ENCODE measurements at regions not wholly inside any gene's neighbourhood (a gene's known extent, or its start where the extent isn't known, plus 50 kb on each side); places are given as distances from the start of the nearest gene placed in this dataset.

DNA sequence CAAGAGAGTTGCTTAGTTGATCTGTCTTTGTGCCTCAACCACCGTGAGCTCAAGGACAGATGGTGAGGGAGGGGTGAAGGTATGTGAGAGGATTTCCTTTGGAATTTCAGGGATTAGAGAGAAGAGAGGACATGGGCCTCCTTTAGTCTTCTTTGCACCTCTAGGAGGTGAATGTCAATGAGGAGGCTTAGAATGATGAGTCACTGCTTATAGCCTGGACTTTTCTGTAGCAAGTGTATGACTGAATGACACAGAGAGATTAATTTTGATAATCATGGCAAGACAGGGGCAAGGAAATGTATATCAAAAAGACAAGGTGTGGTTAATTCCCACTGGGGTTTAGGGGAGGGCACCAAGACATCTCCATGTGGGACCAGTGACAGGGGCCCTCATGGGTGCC lies 947.3 kb upstream of the TENM4 start:
- Histone ChIP-seq H3K36me3 (ENCODE audit: insufficient read depth, low read length) (no peaks in the 10 kb centered on the region), H3K4me3 (ENCODE audit: low read depth in 1 of 2, low read length in 2 of 2) (no peak overlapping the region), H3K27me3 (ENCODE audit: control insufficient read depth in 1 of 2, insufficient read depth in 2 of 2, low read length in 2 of 2) (no peaks in the 10 kb centered on the region), H3K4me1 (ENCODE audit: insufficient read depth, low read length) (no peaks in the 10 kb centered on the region), H3K9me3 (ENCODE audit: low read length) (no peaks in the 10 kb centered on the region), H3K27ac (ENCODE audit: low read depth, low read length) (no peak overlapping the region), H3K9ac (ENCODE audit: low read length) (no peak overlapping the region)

DNA sequence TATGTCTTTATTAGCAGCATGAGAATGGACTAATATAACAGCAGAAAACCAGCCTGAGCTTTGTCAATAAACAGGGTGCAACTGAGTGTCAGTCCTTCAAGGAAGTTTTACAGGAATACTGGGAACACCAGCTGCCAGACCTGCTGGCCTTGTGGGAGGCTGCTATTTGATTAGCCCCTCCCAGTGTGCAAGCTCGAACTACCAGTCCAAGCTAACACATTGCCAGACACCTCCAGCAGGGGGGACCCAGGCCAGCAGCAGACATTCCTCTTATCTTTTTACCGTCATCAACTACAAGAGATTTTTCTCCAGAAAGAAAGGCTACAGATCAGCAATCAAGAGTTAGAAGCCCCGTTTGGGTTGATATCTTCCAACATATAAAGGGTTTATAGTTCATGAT lies 942.8 kb upstream of the TENM4 start:
- Histone ChIP-seq H3K9me3 (ENCODE audit: low read length) (no peaks in the 10 kb centered on the region), H3K4me1 (ENCODE audit: insufficient read depth, low read length) (no peaks in the 10 kb centered on the region), H3K4me3 (ENCODE audit: low read depth in 1 of 2, low read length in 2 of 2) (no peak overlapping the region), H3K27me3 (ENCODE audit: control insufficient read depth in 1 of 2, insufficient read depth in 2 of 2, low read length in 2 of 2) (no peaks in the 10 kb centered on the region), H3K27ac (ENCODE audit: low read depth, low read length) (no peak overlapping the region), H3K9ac (ENCODE audit: low read length) (no peak overlapping the region), H3K36me3 (ENCODE audit: insufficient read depth, low read length) (no peaks in the 10 kb centered on the region)

DNA sequence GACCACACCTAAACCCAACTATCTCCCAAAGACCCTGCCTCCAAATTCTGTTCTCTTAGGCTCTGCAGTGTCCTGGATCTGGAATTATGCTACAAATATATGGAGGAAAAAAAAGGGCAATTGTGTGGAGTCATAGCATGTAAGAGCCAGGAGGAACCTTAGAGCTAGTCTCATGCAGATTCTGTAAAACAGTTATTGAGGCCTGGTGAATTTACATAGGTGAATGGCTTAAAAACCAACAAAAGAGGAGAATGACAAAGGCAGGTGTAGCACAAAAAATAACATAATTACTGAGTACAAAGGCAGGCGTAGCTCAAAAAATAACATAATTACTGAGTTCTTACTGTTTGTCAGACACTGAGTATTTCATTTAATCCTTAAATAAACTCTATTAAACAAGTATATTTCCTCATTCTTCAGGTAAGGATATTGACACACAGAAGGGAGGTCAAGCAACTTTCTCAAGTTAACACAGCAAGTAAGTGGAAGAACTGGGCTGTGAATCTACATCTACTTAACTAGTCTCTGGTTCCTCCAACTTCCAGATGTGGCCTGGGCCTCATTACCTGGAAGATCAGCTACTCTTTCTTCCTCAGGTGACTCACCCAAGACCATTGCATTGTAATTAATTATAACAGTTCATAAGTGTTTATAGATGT lies 938.9 kb upstream of the TENM4 start:
- Histone ChIP-seq H3K9me3 (ENCODE audit: low read length) (no peaks in the 10 kb centered on the region), H3K4me3 (ENCODE audit: low read depth in 1 of 2, low read length in 2 of 2) (no peak overlapping the region), H3K9ac (ENCODE audit: low read length) (no peak overlapping the region), H3K27ac (ENCODE audit: low read depth, low read length) (no peak overlapping the region), H3K4me1 (ENCODE audit: insufficient read depth, low read length) (no peaks in the 10 kb centered on the region), H3K36me3 (ENCODE audit: insufficient read depth, low read length) (no peaks in the 10 kb centered on the region), H3K27me3 (ENCODE audit: control insufficient read depth in 1 of 2, insufficient read depth in 2 of 2, low read length in 2 of 2) (no peaks in the 10 kb centered on the region)

DNA sequence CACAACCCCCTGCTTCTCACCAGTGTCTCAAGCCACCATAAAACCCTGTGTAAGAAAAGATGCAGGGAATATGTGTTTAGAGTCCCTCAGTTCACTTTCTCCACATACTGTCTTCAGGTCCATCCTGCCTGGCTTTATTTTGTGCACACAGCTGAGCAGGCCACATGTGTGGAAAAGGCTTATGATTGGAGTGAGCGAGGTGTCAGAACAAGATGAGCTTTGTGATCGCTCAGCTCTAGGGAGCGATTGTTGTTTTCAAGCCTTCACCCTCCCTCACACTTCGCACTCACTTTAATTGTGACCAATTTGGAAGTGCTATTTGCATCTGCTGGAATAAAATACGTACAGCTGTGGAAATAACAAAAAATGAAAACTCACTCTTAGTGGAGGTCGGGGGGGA lies 931.1 kb upstream of the TENM4 start:
- Histone ChIP-seq H3K4me3 (ENCODE audit: low read depth in 1 of 2, low read length in 2 of 2) (no peak overlapping the region), H3K27me3 (ENCODE audit: control insufficient read depth in 1 of 2, insufficient read depth in 2 of 2, low read length in 2 of 2) (no peaks in the 10 kb centered on the region), H3K9ac (ENCODE audit: low read length) (no peak overlapping the region), H3K27ac (ENCODE audit: low read depth, low read length) (no peak overlapping the region), H3K4me1 (ENCODE audit: insufficient read depth, low read length) (no peaks in the 10 kb centered on the region), H3K36me3 (ENCODE audit: insufficient read depth, low read length) (no peaks in the 10 kb centered on the region), H3K9me3 (ENCODE audit: low read length) (no peaks in the 10 kb centered on the region)

DNA sequence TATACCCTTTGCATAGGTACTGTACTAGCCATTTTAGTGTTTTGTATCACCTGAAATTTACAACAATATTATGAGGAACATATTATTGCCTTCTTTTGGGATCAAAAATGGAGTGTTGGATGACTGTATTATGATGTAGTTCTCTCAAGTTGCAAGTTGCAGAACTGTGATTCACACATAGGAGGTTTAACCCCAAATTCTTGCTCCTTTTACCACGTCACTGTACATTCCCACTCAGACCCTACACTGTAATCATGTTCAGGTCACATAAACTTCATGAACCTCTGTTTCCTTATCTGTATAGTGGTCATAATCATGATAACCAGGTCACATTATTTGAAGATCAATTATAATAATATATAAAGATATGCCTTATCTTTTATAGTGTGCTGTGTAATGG lies 925.1 kb upstream of the TENM4 start:
- H3K4me3 ChIP-seq (ENCODE audit: low read depth in 1 of 2, low read length in 2 of 2), result no peak overlapping the region
- no peaks in the 10 kb centered on the region for H3K27me3 ChIP-seq (ENCODE audit: control insufficient read depth in 1 of 2, insufficient read depth in 2 of 2, low read length in 2 of 2)
- no peak overlapping the region for H3K27ac ChIP-seq (ENCODE audit: low read depth, low read length)
- no peaks in the 10 kb centered on the region for H3K4me1 ChIP-seq (ENCODE audit: insufficient read depth, low read length)
- no peak overlapping the region for H3K9ac ChIP-seq (ENCODE audit: low read length)
- no peaks in the 10 kb centered on the region for H3K36me3 ChIP-seq (ENCODE audit: insufficient read depth, low read length)
- H3K9me3 ChIP-seq (ENCODE audit: low read length), result no peaks in the 10 kb centered on the region

DNA sequence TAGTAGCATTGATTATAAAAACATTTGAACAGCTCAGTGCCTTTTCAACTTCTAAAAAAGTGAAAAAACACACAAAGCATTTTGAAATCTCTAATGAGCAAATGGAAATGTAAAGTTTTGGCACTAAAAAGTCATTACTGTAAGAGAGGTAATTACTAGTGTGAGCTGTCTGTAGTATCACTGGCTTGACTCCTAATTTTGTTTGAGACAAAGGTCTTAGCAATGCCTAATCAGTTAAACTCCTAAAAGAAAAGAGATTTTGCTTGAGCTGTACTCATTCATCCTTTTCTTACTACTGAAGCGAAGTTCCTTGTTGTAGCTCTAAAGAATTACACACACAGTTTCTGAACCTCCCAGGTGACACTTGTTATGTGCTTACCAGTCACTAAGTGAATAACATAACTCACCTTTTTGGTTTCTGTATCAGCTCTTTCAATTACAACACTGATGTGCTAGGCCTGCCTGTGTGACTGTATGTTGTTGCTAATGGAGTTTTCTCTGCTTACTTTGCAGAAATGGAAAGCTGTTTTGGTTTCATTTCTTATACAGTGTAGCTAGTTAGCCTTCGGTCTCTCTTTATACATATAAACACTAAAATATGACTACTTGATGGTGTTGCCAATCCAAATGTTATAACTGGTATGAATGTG lies 924.4 kb upstream of the TENM4 start:
- Histone ChIP-seq H3K4me3 (ENCODE audit: low read depth in 1 of 2, low read length in 2 of 2) (no peak overlapping the region), H3K27ac (ENCODE audit: low read depth, low read length) (no peak overlapping the region), H3K4me1 (ENCODE audit: insufficient read depth, low read length) (no peaks in the 10 kb centered on the region), H3K27me3 (ENCODE audit: control insufficient read depth in 1 of 2, insufficient read depth in 2 of 2, low read length in 2 of 2) (no peaks in the 10 kb centered on the region), H3K9ac (ENCODE audit: low read length) (no peak overlapping the region), H3K36me3 (ENCODE audit: insufficient read depth, low read length) (no peaks in the 10 kb centered on the region), H3K9me3 (ENCODE audit: low read length) (no peaks in the 10 kb centered on the region)

DNA sequence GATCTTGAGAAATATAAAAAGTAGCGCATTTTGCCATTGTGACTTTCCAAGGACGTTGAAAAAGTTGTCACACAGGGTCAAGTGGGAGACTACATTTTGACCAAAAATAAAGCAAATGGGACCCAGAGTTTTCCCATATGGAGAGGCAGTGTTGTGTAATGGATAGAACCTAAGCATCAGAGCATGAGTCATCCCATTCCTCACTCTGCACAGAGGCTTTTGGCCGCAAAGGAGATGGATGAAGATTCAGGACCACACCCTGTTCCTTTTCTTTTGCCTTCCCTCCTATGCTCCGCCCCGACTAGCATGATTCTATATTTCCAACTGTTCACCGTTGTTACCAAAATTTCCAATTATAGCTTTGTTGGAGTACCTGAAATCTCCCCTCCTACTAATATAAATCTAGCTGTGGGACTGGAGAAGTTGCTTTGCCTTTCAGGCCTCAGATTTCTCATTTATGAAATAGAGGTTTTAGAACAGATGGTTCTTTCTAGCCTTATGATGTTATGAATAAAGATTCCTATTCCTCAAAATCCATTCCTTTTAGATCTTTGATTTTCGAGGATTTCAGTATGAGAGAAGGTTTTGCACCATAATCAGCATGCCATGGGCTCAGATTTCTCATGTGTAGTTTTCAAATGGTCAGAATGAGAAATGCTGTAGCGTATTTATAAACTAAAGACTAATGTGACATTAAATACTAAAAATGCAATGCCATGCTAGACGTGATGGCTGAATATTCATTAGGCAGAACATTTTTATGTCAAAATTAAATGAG lies 921.9 kb upstream of the TENM4 start:
- no peaks in the 10 kb centered on the region for H3K9me3 ChIP-seq (ENCODE audit: low read length)

DNA sequence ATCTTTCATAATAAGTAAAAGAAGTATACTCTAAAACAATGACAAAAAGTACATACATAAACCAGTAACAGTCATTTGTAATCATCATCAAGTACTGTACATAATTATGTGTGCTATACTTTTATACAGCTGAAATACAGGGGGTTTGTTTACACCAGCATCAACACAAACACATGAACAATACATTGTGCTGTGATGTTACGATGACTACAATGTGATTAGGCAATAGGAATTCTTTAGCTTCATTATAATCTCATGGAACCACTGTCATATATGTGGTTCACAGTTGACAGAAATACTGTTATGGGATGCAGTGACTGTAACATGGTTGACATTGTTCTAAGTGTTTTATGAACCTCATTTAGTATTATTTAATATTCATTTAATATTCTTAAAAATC lies 914.4 kb upstream of the TENM4 start:
- H3K27ac ChIP-seq (ENCODE audit: low read depth, low read length), result no peak overlapping the region
- no peak overlapping the region for H3K9ac ChIP-seq (ENCODE audit: low read length)
- H3K36me3 ChIP-seq (ENCODE audit: insufficient read depth, low read length), result no peaks in the 10 kb centered on the region
- no peaks in the 10 kb centered on the region for H3K4me1 ChIP-seq (ENCODE audit: insufficient read depth, low read length)
- no peak overlapping the region for H3K4me3 ChIP-seq (ENCODE audit: low read depth in 1 of 2, low read length in 2 of 2)
- no peaks in the 10 kb centered on the region for H3K9me3 ChIP-seq (ENCODE audit: low read length)
- no peaks in the 10 kb centered on the region for H3K27me3 ChIP-seq (ENCODE audit: control insufficient read depth in 1 of 2, insufficient read depth in 2 of 2, low read length in 2 of 2)

More for the DNA sequence above, 921.9 kb upstream of the TENM4 start:
- no peak overlapping the region for H3K27ac ChIP-seq (ENCODE audit: low read depth, low read length)
- no peak overlapping the region for H3K4me3 ChIP-seq (ENCODE audit: low read depth in 1 of 2, low read length in 2 of 2)
- no peaks in the 10 kb centered on the region for H3K36me3 ChIP-seq (ENCODE audit: insufficient read depth, low read length)
- no peaks in the 10 kb centered on the region for H3K27me3 ChIP-seq (ENCODE audit: control insufficient read depth in 1 of 2, insufficient read depth in 2 of 2, low read length in 2 of 2)
- no peaks in the 10 kb centered on the region for H3K4me1 ChIP-seq (ENCODE audit: insufficient read depth, low read length)
- H3K9ac ChIP-seq (ENCODE audit: low read length), result no peak overlapping the region

DNA sequence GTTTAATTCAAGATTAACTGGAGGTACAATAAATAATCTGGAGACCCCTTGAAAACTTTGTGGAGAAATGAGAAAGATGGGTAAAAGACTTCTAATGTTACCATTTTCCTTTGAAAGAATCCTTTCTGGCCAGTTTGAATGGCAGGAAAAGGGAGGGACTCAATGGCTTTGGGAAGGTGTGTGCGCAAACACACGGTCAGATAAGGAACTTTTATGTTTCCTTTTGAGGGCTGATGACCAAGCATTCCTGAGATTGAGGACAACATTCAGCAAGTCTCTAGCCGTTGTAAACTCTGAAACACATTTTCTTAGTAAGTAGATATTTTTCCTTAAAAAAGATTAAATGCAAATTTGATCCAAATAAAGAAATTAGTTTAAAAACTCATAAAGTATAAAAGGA lies 909.7 kb upstream of the TENM4 start:
- Histone ChIP-seq H3K9me3 (ENCODE audit: low read length) (no peaks in the 10 kb centered on the region), H3K4me1 (ENCODE audit: insufficient read depth, low read length) (no peaks in the 10 kb centered on the region), H3K36me3 (ENCODE audit: insufficient read depth, low read length) (no peaks in the 10 kb centered on the region), H3K27ac (ENCODE audit: low read depth, low read length) (no peak overlapping the region), H3K9ac (ENCODE audit: low read length) (no peak overlapping the region), H3K4me3 (ENCODE audit: low read depth in 1 of 2, low read length in 2 of 2) (no peak overlapping the region), H3K27me3 (ENCODE audit: control insufficient read depth in 1 of 2, insufficient read depth in 2 of 2, low read length in 2 of 2) (no peaks in the 10 kb centered on the region)

DNA sequence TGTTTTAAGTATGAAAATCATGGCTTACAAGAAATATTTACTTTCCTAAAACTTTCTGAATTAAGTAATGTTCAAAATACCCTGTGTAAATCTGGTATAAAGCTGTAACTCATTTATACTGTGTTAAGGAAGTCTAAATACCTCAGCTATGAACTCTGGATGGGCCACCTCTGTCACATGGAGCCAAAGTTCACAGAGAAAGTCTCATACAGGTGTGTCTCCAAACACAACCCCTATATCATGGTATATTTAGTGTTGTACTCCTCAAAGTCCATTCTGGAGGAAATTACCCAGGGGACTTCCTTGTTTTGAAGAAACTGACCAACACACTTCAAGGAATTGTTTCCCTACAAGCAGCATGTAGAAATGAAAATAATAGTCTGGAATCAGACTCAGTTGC lies 909.2 kb upstream of the TENM4 start:
- Histone ChIP-seq H3K27me3 (ENCODE audit: control insufficient read depth in 1 of 2, insufficient read depth in 2 of 2, low read length in 2 of 2) (no peaks in the 10 kb centered on the region), H3K9me3 (ENCODE audit: low read length) (no peaks in the 10 kb centered on the region), H3K36me3 (ENCODE audit: insufficient read depth, low read length) (no peaks in the 10 kb centered on the region), H3K4me3 (ENCODE audit: low read depth in 1 of 2, low read length in 2 of 2) (no peak overlapping the region), H3K27ac (ENCODE audit: low read depth, low read length) (no peak overlapping the region), H3K9ac (ENCODE audit: low read length) (no peak overlapping the region), H3K4me1 (ENCODE audit: insufficient read depth, low read length) (no peaks in the 10 kb centered on the region)

DNA sequence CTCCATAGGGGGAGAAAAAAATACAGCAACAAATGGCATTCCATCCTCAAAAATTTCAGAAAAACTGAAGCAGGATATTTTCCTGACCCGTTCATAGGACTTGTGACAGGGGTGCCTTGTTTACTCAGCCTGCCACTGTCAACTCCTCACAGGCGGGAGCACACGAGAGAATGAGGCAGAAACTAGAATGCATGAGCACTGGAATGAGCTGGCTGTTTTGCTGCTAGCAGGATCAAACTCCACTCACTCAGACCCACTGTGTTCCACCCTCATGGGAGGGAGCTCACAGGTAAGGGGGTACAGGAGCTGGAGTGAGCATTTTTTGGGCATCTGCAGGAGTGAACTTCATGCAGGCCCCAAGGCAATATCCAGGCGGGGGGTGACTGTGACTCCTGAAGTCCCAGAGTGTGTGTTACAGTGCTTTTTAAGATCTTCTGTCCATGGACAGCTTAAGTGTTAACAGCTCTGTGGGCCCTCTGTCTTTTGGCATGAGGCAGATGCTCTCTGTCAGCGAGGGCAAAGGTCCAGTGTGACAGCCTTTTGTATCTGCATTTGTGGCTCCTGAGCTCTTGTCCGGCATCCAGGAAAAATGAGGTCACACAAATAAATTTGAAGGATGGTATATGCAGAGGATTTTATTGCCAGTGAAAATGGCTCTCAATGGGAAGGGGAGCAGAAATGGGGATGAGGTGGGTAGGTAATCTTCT lies 905.7 kb upstream of the TENM4 start:
- H3K9me3 ChIP-seq (ENCODE audit: low read length), result no peaks in the 10 kb centered on the region
- H3K4me3 ChIP-seq (ENCODE audit: low read depth in 1 of 2, low read length in 2 of 2), result no peak overlapping the region
- H3K27ac ChIP-seq (ENCODE audit: low read depth, low read length), result no peak overlapping the region
- H3K27me3 ChIP-seq (ENCODE audit: control insufficient read depth in 1 of 2, insufficient read depth in 2 of 2, low read length in 2 of 2), result no peaks in the 10 kb centered on the region
- H3K4me1 ChIP-seq (ENCODE audit: insufficient read depth, low read length), result no peaks in the 10 kb centered on the region
- no peak overlapping the region for H3K9ac ChIP-seq (ENCODE audit: low read length)
- H3K36me3 ChIP-seq (ENCODE audit: insufficient read depth, low read length), result no peaks in the 10 kb centered on the region

All from muscle layer of colon (tissue), 2 donors.